Activated CD4-positive, alpha-beta T cell treated with anti-CD3 and anti-CD28 coated beads, Interleukin-2, amount 50 U/mL, for 24 hours (primary cell): ENCODE measurements at regions not wholly inside any gene's neighbourhood (a gene's known extent, or its start where the extent isn't known, plus 50 kb on each side); places are given as distances from the start of the nearest gene placed in this dataset.
"Not testable (repeated sequence)": the region's sequence is repeated elsewhere in the genome, so short reads cannot be mapped to it uniquely, and the experiment has no call there.

Source experiments
- DNase-seq, 2 donors: peaks; one replicate each; pipeline ENCODE4 v3.0.0-alpha.2; 2020; ENCODE audit warnings: low read depth in 1 of 2, low spot score in 1 of 2

- no peak for DNase-seq
Observed at GRCh38 chr9:99621040-99621439, 200.6 kb upstream of the NR4A3 start.

DNA sequence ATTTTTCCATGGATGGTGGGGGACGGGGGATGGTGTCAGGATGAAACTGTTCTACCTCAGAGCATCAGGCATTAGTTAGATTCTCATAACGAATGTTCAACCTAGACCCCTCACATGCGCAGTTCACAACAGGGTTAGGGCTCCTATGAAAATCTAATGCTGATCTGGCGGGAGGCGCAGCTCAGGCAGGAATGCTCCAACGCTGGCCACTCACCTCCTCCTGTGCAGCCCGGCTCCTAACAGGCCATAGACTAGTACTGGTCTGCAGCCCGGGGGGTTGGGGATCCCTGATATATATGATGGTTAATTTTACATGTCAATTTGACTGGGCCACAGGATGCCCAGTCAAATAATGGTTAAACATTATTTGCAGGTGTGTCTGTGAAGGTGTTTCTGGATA lies 199.0 kb upstream of the NR4A3 start:
- no peak for DNase-seq

GRCh38 chr9:99623780-99624364 lies 197.8 kb upstream of the NR4A3 start:
- DNase-seq: no peak

DNA sequence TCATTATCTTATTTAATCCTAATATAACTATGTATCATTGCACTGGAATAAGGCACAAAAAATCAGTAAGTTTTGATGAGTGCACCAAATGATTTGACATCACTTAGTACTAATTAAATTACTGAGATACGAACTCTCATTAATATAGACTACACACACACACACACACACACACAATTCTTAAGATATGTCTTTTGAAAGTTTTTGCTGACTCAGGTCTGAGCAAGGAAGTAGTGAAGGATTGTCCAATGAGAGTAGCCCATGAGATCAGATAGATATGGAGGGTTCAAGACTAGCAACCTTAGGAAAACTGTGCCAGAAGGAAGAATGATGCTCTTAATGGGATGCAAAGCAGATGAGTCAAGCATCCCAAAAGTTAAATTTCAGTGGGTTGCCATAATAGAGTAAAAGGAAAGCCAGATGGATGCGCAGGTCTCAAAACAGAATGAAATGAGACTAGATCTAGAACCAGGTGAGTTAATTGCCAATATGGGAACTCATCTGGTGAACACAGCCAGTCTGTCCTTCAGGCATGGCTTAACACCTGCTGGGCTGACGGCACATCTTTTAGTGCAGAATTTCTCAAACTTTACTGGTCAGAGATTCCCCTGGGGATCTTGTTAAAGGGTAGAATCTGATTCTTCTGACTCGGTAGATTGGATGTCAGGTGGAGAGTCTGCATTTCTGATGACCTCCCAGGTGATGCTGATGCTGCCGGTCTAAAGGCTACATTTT lies 197.0 kb upstream of the NR4A3 start:
- DNase-seq: no peak

- DNase-seq: no peak
Observed at GRCh38 chr9:99626426-99626825, 195.3 kb upstream of the NR4A3 start.

DNA sequence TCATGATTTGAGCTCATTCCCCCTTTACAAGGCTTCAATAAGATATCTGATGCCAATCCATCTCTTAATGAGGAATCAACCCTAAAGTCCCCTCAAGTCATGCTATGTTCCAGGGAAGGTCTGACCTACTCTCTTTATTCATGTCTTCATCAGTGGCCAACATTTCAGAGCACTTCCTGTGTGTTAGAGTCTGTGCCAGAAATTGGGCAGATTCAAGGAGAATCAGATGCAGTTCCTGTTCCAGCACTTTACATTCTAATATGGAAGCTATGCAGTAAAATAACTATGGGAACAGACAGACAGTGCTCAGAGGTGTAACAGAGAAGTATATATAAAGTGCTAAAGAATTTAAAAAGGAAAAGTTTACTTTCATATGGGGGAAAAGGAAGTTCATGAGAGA lies 193.4 kb upstream of the NR4A3 start:
- no peak for DNase-seq

- DNase-seq: no peak
Observed at GRCh38 chr9:99628849-99629620, 192.7 kb upstream of the NR4A3 start.

DNA sequence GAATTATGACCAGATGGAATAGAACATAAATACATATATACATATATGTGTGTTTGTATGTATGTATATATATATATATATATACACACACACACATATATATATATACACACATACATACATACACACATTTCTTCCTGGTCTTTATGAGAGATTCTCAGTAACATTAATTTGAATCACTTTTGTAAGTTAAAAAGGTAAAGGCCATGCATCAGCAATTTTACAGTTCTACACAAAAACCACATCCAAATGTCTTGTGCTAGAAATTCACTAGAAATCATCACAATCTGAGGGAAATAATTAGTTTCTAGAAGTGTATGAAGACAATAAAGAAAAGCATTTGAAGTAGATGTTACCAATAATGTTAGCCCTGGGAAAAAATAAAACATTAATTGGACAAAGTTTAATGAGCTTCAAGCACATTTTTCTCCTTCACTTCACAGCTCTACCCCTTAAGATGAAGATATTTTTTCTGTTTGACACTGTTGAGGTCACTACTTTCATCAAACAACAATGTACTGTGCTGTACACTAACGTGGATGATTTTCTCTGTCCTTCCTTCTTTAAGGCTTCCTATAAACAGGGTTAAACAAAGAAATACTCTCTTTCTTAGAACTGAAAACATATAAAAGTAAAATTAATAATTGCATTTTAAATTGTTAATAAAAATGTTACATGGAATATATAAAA lies 189.2 kb upstream of the NR4A3 start:
- no peak for DNase-seq

DNA sequence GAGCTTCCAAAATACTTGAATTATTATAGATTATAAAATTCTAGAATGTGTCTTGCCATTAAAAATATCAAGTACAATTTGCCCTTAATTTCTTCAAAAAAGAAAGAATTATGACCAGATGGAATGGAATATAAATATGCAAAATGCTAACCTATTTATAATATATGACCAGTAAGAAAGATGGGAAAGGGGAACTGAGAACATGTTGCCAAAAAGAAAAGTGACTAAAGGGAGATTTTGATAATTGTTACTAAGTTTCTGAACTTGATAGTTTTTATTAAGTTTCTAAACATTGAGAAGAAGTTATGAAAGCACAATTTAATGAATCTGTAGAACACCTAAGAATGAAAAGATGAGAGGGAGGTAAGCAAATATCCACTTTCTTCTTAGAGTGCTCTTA lies 188.4 kb upstream of the NR4A3 start:
- no peak for DNase-seq

DNA sequence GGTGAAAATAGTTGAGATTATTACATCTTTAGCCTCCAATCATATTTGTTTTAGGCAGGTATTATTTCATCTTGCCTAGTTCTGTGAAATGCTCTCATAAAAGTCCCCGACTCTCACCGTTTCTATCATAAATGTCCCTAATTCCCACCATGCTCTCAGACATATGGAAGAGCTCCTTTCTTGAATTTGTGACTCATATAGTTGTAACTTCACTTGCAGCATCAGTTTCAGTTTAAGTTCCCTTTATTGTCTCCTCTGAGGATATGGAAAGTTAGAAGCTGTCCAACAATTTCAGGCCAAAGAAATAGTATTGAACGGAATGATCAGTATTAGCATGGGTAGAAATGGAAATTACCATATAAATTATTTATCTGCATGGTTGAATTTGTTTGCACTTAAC lies 187.5 kb upstream of the NR4A3 start:
- DNase-seq: no peak

- DNase-seq: no peak
Observed at GRCh38 chr9:99635032-99635431, 186.7 kb upstream of the NR4A3 start.

DNA sequence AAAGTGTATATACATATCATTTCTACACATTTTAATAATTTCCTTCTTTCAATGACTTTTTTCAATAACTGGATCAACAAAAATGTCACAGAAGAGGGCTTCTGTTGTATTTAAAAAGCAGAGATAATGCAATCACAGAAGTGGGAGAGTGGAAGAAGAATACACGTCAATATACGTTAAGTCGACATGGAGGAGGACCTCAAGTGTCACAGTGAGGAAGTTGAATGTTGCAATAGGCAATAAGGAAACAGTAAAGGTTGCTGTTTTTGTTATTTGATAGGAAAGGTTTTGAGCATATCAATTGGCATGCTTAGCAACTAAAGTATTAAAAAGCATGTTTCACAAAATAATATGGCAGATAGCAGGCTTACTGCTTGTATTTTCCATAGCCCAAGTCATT lies 184.0 kb upstream of the NR4A3 start:
- no peak for DNase-seq

GRCh38 chr9:99638971-99639370 lies 182.7 kb upstream of the NR4A3 start:
- no peak for DNase-seq

DNA sequence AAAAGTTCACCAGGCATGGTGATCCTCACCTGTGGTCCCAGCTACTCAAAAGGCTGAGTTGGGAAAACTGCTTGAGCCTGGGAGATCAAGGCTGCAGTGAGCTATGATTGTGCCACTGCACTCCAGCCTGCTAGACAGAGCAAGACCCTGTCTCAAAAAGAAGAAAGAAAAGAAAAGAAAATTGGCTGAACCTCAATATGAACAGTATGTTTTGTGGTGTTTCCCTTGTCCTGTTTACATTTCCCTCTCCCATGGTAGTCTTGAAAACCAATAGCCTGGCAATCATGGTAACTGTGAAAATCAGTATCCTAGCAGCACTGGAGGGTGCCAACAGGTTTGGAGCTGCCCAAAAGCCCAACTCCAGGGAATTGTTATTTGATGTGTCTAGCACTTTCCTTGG lies 174.1 kb upstream of the NR4A3 start:
- DNase-seq: no peak

- no peak for DNase-seq
Observed at GRCh38 chr9:99650187-99650874, 171.4 kb upstream of the NR4A3 start.

GRCh38 chr9:99660191-99660636 lies 161.5 kb upstream of the NR4A3 start:
- no peak for DNase-seq

- DNase-seq: no peak
Observed at GRCh38 chr9:99663297-99663696, 158.4 kb upstream of the NR4A3 start.

- no peak for DNase-seq
Observed at GRCh38 chr9:99663856-99664255, 157.8 kb upstream of the NR4A3 start.

DNA sequence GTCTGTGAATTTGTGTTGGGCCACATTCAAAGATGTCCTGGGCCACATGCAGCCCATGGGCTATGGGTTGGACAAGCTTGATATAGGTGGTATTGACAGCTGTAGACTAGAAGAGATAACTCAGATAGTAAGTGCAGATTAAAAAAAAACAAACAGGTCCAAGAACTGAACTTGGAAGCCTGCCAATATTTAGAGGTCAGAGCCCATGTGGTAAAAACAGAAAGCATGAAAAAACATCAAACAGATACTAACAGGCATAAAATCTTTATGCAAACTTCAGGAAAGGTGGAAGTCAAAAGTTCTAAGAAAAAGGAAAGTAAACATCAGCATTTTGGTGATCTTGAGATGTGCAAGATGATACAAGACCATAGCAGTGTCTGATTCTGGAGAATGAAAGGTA lies 155.1 kb upstream of the NR4A3 start:
- DNase-seq: no peak

DNA sequence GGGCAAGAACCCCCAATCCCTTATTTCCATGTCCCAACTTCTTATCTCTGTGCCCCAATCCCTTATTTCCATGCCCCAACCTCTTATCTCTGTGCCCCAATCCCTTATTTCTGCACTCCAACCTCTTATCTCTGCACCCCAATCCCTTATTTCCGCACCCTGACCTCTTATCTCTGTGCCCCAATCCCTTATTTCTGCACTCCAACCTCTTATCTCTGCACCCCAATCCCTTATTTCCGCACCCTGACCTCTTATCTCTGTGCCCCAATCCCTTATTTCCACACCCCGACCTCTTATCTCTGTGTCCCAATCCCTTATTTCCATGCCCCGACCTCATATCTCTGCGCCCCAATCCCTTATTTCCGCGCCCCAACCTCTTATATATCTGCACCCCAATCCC lies 150.8 kb upstream of the NR4A3 start:
- not testable (repeated sequence) for DNase-seq

GRCh38 chr9:99677281-99677680 lies 144.4 kb upstream of the NR4A3 start:
- no peak for DNase-seq
